Caco-2 (cell line): ENCODE measurements at regions not wholly inside any gene's neighbourhood (a gene's known extent, or its start where the extent isn't known, plus 50 kb on each side); places are given as distances from the start of the nearest gene placed in this dataset.

Experiments used
- BruUV-seq: library from RNA; stranded (reverse); fragments of 400-500 nt; replicated peaks from 2 replicates; lab custom pipeline; 2021; lab: Mats Ljungman, UMichigan
- CTCF ChIA-PET: fragments of 300-600 bp; sonication (Branson Sonifier 250); formaldehyde crosslinking; loops from one replicate; lab custom pipeline; 2022; ENCODE audit warnings: antibody characterized with exemption; lab: Charles Lee
- POLR2A ChIA-PET: fragments of 300-600 bp; sonication (Branson Sonifier 250); formaldehyde crosslinking; loops from one replicate; lab custom pipeline; 2022; ENCODE audit warnings: antibody characterized with exemption; lab: Charles Lee
- DNase-seq, 2 experiments: peaks; one replicate each; pipeline versions ENCODE4 v3.0.0 to v3.0.0-alpha.2; 2020 to 2022
- H3K27me3 ChIP-seq: replicated peaks from 2 replicates; pipeline ENCODE4 v1.6.0; 2011; ENCODE audit warnings: low read length; ENCODE audit not compliant: control insufficient read depth, insufficient read depth
- H3K36me3 ChIP-seq: 2 replicates; pipeline ENCODE4 v1.5.1; 2011; ENCODE audit warnings: low read length; ENCODE audit not compliant: control insufficient read depth, insufficient read depth
- H3K4me1 ChIP-seq: fragments of 250-450 bp; sonication (Bioruptor Pico); 2 replicates; pipeline ENCODE4 v1.5.1; 2020; ENCODE audit warnings: mild to moderate bottlenecking
- H3K4me3 ChIP-seq: 2 replicates; pipeline ENCODE4 v1.5.1; 2011; ENCODE audit warnings: low read depth, mild to moderate bottlenecking, control low read depth, low read length
- H3K9me3 ChIP-seq: fragments of 250-450 bp; sonication (Bioruptor Pico); 2 replicates; pipeline ENCODE4 v1.5.1; 2020; ENCODE audit warnings: mild to moderate bottlenecking, moderate library complexity
- H3K27ac Mint-ChIP-seq: one replicate; pipeline ENCODE4 v1.8.0; 2022; ENCODE audit warnings: mixed read lengths; ENCODE audit not compliant: unreplicated experiment
- H3K27me3 Mint-ChIP-seq: one replicate; pipeline ENCODE4 v1.8.0; 2022; ENCODE audit warnings: mixed read lengths; ENCODE audit not compliant: insufficient read depth, unreplicated experiment
- H3K36me3 Mint-ChIP-seq: one replicate; pipeline ENCODE4 v1.8.0; 2022; ENCODE audit warnings: mild to moderate bottlenecking, mixed read lengths; ENCODE audit not compliant: insufficient read depth, unreplicated experiment
- H3K4me1 Mint-ChIP-seq: one replicate; pipeline ENCODE4 v1.8.0; 2022; ENCODE audit warnings: low read depth, mixed read lengths; ENCODE audit not compliant: unreplicated experiment
- H3K4me3 Mint-ChIP-seq: one replicate; pipeline ENCODE4 v1.8.0; 2022; ENCODE audit warnings: mild to moderate bottlenecking, moderate library complexity, mixed read lengths; ENCODE audit not compliant: unreplicated experiment
- H3K9me3 Mint-ChIP-seq: one replicate; pipeline ENCODE4 v1.8.0; 2022; ENCODE audit warnings: mixed read lengths; ENCODE audit not compliant: unreplicated experiment
- intact Hi-C: fragments of 100-400 bp; cut with micrococcal nuclease; formaldehyde crosslinking; loops from one replicate; pipeline ENCODE4 v1.10.0; 2022; ENCODE audit not compliant: unreplicated experiment
- TF ChIP-seq, protein P1 (sequence below), 2 experiments: fragments of 200-600 bp in 1 of 2; IDR thresholded peaks; 1 replicate in 1 of 2; 2 replicates in 1 of 2; pipeline versions ENCODE4 v1.5.1 to v1.8.0; 2011 to 2022; ENCODE audit warnings: antibody characterized with exemption in 1 of 2, control low read depth in 1 of 2, inconsistent platforms in 1 of 2, low read depth in 1 of 2, low read length in 1 of 2, mild to moderate bottlenecking in 1 of 2, moderate library complexity in 1 of 2; ENCODE audit not compliant: insufficient read depth in 1 of 2, severe bottlenecking in 1 of 2, unreplicated experiment in 1 of 2

DNA sequence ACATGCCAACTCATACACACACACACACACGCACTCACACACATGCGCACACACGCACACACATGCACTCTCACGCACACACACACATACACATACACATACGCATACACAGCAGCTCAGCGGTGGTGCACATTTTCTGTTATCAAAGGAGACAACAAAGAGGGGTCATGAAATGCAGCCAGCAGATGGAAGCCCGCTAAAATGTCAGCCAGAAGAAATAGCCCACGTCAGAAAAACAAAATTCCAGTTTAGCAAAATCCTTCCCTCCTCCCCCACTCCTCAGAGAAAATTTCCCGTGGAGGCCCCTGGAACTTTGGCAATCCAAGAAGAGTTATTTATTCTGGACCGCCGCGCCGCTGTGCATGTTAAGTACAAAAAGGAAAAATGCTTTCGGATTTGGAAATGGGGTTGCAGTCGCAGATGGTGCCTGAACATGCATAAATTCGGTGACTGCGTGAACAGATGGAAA, 114.6 kb upstream of the VSTM2B start:
- TF ChIP-seq, protein P1, sequence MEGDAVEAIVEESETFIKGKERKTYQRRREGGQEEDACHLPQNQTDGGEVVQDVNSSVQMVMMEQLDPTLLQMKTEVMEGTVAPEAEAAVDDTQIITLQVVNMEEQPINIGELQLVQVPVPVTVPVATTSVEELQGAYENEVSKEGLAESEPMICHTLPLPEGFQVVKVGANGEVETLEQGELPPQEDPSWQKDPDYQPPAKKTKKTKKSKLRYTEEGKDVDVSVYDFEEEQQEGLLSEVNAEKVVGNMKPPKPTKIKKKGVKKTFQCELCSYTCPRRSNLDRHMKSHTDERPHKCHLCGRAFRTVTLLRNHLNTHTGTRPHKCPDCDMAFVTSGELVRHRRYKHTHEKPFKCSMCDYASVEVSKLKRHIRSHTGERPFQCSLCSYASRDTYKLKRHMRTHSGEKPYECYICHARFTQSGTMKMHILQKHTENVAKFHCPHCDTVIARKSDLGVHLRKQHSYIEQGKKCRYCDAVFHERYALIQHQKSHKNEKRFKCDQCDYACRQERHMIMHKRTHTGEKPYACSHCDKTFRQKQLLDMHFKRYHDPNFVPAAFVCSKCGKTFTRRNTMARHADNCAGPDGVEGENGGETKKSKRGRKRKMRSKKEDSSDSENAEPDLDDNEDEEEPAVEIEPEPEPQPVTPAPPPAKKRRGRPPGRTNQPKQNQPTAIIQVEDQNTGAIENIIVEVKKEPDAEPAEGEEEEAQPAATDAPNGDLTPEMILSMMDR (IDR thresholded peaks at IDR 0.05; ENCODE audit: insufficient read depth in 1 of 2, low read depth in 1 of 2, low read length in 1 of 2, severe bottlenecking in 1 of 2, unreplicated experiment in 1 of 2), result no peak
- H3K9me3 ChIP-seq, result no peaks in the 10 kb centered on the region
- H3K27me3 ChIP-seq, result no peaks in the 10 kb centered on the region
- no peaks in the 10 kb centered on the region for H3K9me3 Mint-ChIP-seq
- H3K27ac Mint-ChIP-seq, result no peak overlapping the region
- intact Hi-C loops, result no loop called here
- H3K4me3 ChIP-seq, result no peak overlapping the region
- CTCF ChIA-PET, result no interaction called here
- peaks cover 13% of the 10 kb centered on the region for H3K27me3 Mint-ChIP-seq
- POLR2A ChIA-PET, result no interaction called here
- H3K4me3 Mint-ChIP-seq, result no peak overlapping the region
- no peaks in the 10 kb centered on the region for H3K4me1 Mint-ChIP-seq
- BruUV-seq, result no TSS peak
- H3K36me3 ChIP-seq, result no peaks in the 10 kb centered on the region
- DNase-seq, result no peak
- no peaks in the 10 kb centered on the region for H3K36me3 Mint-ChIP-seq
- no peaks in the 10 kb centered on the region for H3K4me1 ChIP-seq

DNA sequence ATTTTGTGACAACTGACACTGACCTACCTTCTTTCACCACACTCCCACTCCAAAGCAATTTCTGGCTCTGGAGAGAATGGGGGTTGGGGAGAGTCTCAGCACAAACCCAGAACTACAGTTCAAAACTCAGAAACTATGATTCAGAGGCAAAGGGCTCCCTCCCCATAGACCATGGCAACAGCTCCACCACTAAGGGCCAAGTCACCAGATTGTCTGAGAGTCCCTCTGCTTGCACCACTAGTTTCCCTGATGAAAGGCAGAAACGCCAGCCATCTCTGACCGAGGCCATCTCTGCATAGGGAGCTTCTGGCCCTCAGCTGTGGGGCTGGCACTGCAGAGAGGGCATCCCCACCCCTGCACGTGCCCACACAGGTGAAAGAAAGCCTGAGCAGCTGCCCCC, 112.4 kb upstream of the VSTM2B start:
- Histone ChIP-seq H3K4me3 (no peak overlapping the region), H3K27me3 (no peaks in the 10 kb centered on the region), H3K36me3 (no peaks in the 10 kb centered on the region), H3K9me3 (no peaks in the 10 kb centered on the region), H3K4me1 (no peaks in the 10 kb centered on the region)
- no peaks in the 10 kb centered on the region for H3K4me1 Mint-ChIP-seq
- no peak for DNase-seq
- POLR2A ChIA-PET, result no interaction called here
- intact Hi-C loops, result no loop called here
- H3K27me3 Mint-ChIP-seq, result peaks cover 6% of the 10 kb centered on the region
- TF ChIP-seq, protein P1 (IDR thresholded peaks at IDR 0.05; ENCODE audit: insufficient read depth in 1 of 2, low read depth in 1 of 2, low read length in 1 of 2, severe bottlenecking in 1 of 2, unreplicated experiment in 1 of 2), result no peak
- no peaks in the 10 kb centered on the region for H3K9me3 Mint-ChIP-seq
- no peak overlapping the region for H3K4me3 Mint-ChIP-seq
- BruUV-seq, result no TSS peak
- H3K36me3 Mint-ChIP-seq, result no peaks in the 10 kb centered on the region
- H3K27ac Mint-ChIP-seq, result no peak overlapping the region
- CTCF ChIA-PET, result no interaction called here

DNA sequence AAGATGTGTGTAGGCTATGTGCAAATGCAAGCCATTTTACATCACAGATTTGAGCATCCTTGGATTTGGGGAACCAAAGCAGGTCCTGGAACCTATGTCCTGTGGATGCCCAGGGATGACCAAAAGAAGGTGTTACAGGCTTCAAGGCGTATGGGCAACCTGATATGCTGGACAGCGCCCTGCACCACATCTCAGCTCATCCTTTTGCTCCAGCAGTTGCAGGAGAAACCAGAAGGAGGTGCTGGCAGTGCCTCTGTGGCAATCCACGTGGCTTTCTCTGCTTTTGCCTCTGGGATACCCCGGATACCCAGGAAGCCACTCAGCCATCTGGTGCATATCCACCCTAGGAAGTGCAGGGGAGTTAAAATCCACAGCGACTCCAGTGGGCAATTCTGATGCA, 110.3 kb upstream of the VSTM2B start:
- Histone ChIP-seq H3K9me3 (no peaks in the 10 kb centered on the region), H3K36me3 (no peaks in the 10 kb centered on the region), H3K4me1 (no peaks in the 10 kb centered on the region), H3K27me3 (no peaks in the 10 kb centered on the region), H3K4me3 (no peak overlapping the region)
- POLR2A ChIA-PET, result no interaction called here
- CTCF ChIA-PET, result interaction anchor here (0.8 kb wide), 1 partner anchor 11 kb away, joined by 3 read pairs; no protein-coding TSS in a partner anchor
- no peak overlapping the region for H3K27ac Mint-ChIP-seq
- no peak overlapping the region for H3K4me3 Mint-ChIP-seq
- H3K36me3 Mint-ChIP-seq, result no peaks in the 10 kb centered on the region
- no peaks in the 10 kb centered on the region for H3K4me1 Mint-ChIP-seq
- H3K9me3 Mint-ChIP-seq, result no peaks in the 10 kb centered on the region
- no TSS peak for BruUV-seq
- peaks cover under 1% of the 10 kb centered on the region for H3K27me3 Mint-ChIP-seq
- DNase-seq, result no peak
- TF ChIP-seq, protein P1 (IDR thresholded peaks at IDR 0.05; ENCODE audit: insufficient read depth in 1 of 2, low read depth in 1 of 2, low read length in 1 of 2, severe bottlenecking in 1 of 2, unreplicated experiment in 1 of 2), result no peak
- intact Hi-C loops, result no loop called here
